CD14-positive monocyte (primary cell): ENCODE measurements at regions not wholly inside any gene's neighbourhood (a gene's known extent, or its start where the extent isn't known, plus 50 kb on each side); places are given as distances from the start of the nearest gene placed in this dataset.

Experiments
- DNase-seq, 3 donors: peaks; one replicate each; pipeline ENCODE4 v3.0.0-alpha.2; 2011 to 2022
- H2AFZ ChIP-seq: 2 replicates; pipeline ENCODE4 v1.6.0; 2012; ENCODE audit warnings: mild to moderate bottlenecking, low read depth, low read length, inconsistent platforms; ENCODE audit not compliant: insufficient read depth, poor library complexity, severe bottlenecking
- H3K27ac ChIP-seq, 2 donors: 1 replicate in 1 of 2; 2 replicates in 1 of 2; pipeline ENCODE4 v1.5.1; 2012 to 2013; ENCODE audit warnings: low read length in 2 of 2, control low read depth in 1 of 2, inconsistent platforms in 1 of 2, low read depth in 1 of 2, mild to moderate bottlenecking in 1 of 2
- H3K27me3 ChIP-seq, 2 donors: one replicate each; pipeline versions ENCODE4 v1.6.0 to v1.6.1; 2011 to 2013; ENCODE audit warnings: low read length in 2 of 2; ENCODE audit not compliant: control insufficient read depth in 2 of 2, insufficient read depth in 2 of 2
- H3K36me3 ChIP-seq, 2 donors: replicated peaks in 1 of 2; 1 replicate in 1 of 2; 2 replicates in 1 of 2; pipeline versions ENCODE4 v1.5.1 to v1.6.1; 2012 to 2013; ENCODE audit warnings: low read length in 2 of 2, control low read depth in 1 of 2, inconsistent platforms in 1 of 2, mild to moderate bottlenecking in 1 of 2; ENCODE audit not compliant: insufficient read depth in 2 of 2, control insufficient read depth in 1 of 2
- H3K4me1 ChIP-seq, 2 donors: 1 replicate in 1 of 2; 2 replicates in 1 of 2; pipeline versions ENCODE4 v1.5.1 to v1.6.1; 2012 to 2013; ENCODE audit warnings: low read length in 2 of 2, control low read depth in 1 of 2, inconsistent platforms in 1 of 2, mild to moderate bottlenecking in 1 of 2, moderate library complexity in 1 of 2; ENCODE audit not compliant: insufficient read depth in 2 of 2, control insufficient read depth in 1 of 2
- H3K4me2 ChIP-seq: replicated peaks from 2 replicates; pipeline ENCODE3; 2012; ENCODE audit warnings: low read length, moderate library complexity, mild to moderate bottlenecking; ENCODE audit not compliant: poor library complexity, severe bottlenecking; ENCODE audit errors: extremely low read depth
- H3K4me3 ChIP-seq, 3 experiments: fragments of 200-600 bp in 1 of 3; sonication (generic) in 1 of 3; replicated peaks in 1 of 3; 1 replicate in 2 of 3; 2 replicates in 1 of 3; pipeline ENCODE4 v1.5.1; 2011 to 2013; ENCODE audit warnings: low read length in 3 of 3, mild to moderate bottlenecking in 3 of 3, control low read depth in 2 of 3, low read depth in 2 of 3, inconsistent platforms in 1 of 3, moderate library complexity in 1 of 3
- H3K79me2 ChIP-seq: 2 replicates; pipeline ENCODE4 v1.6.0; 2012; ENCODE audit warnings: mild to moderate bottlenecking, control low read depth, inconsistent platforms, low read length, moderate library complexity; ENCODE audit not compliant: insufficient read depth
- H3K9ac ChIP-seq: 2 replicates; pipeline ENCODE4 v1.6.0; 2017; ENCODE audit warnings: low read length, mild to moderate bottlenecking; ENCODE audit not compliant: insufficient read depth, poor library complexity, severe bottlenecking
- H3K9me3 ChIP-seq, 2 donors: replicated peaks in 1 of 2; 1 replicate in 1 of 2; 2 replicates in 1 of 2; pipeline versions ENCODE4 v1.5.1 to v1.6.1; 2012 to 2013; ENCODE audit warnings: low read length in 2 of 2, control low read depth in 1 of 2; ENCODE audit not compliant: control insufficient read depth in 1 of 2, insufficient read depth in 1 of 2
- H4K20me1 ChIP-seq: 2 replicates; pipeline ENCODE4 v1.6.0; 2012; ENCODE audit warnings: mild to moderate bottlenecking, low read length, control low read depth, moderate library complexity; ENCODE audit not compliant: insufficient read depth
- H3K27ac Mint-ChIP-seq, 7 donors: one replicate each; pipeline ENCODE4 v1.8.0; 2020; ENCODE audit warnings: mild to moderate bottlenecking in 7 of 7, mixed read lengths in 7 of 7, moderate library complexity in 6 of 7, inconsistent platforms in 2 of 7
- H3K27me3 Mint-ChIP-seq, 3 donors: one replicate each; pipeline ENCODE4 v1.8.0; 2021 to 2022; ENCODE audit warnings: low read depth in 3 of 3, mild to moderate bottlenecking in 3 of 3, mixed read lengths in 3 of 3, moderate library complexity in 3 of 3, inconsistent platforms in 1 of 3
- H3K36me3 Mint-ChIP-seq, 2 donors: one replicate each; pipeline ENCODE4 v1.8.0; 2020; ENCODE audit warnings: mixed read lengths in 2 of 2, inconsistent platforms in 1 of 2, mild to moderate bottlenecking in 1 of 2
- H3K4me1 Mint-ChIP-seq: one replicate; pipeline ENCODE4 v1.8.0; 2020; ENCODE audit warnings: mild to moderate bottlenecking, mixed read lengths
- H3K4me3 Mint-ChIP-seq, 2 donors: one replicate each; pipeline ENCODE4 v1.8.0; 2020; ENCODE audit warnings: mild to moderate bottlenecking in 2 of 2, mixed read lengths in 2 of 2, moderate library complexity in 1 of 2
- H3K9me3 Mint-ChIP-seq, 7 donors: one replicate each; pipeline ENCODE4 v1.8.0; 2020 to 2022; ENCODE audit warnings: mixed read lengths in 7 of 7, mild to moderate bottlenecking in 6 of 7, moderate library complexity in 6 of 7, inconsistent platforms in 2 of 7
- WGBS: methylation state at CpG from one replicate; pipeline ENCODE4 v1.1.5; 2013; ENCODE audit warnings: missing lambda C conversion rate; ENCODE audit not compliant: insufficient coverage; 5-methylcytosine and 5-hydroxymethylcytosine counted together
- intact Hi-C, 2 donors: fragments of 100-400 bp; cut with micrococcal nuclease; formaldehyde crosslinking; loops; one replicate each; pipeline versions ENCODE4 v1.15.0 to v1.15.1; 2023
- TF ChIP-seq, protein P1 (sequence below): fragments of 200-600 bp; IDR thresholded peaks from one replicate; pipeline ENCODE4 v1.8.0; 2022; ENCODE audit warnings: antibody characterized with exemption, mild to moderate bottlenecking

DNA sequence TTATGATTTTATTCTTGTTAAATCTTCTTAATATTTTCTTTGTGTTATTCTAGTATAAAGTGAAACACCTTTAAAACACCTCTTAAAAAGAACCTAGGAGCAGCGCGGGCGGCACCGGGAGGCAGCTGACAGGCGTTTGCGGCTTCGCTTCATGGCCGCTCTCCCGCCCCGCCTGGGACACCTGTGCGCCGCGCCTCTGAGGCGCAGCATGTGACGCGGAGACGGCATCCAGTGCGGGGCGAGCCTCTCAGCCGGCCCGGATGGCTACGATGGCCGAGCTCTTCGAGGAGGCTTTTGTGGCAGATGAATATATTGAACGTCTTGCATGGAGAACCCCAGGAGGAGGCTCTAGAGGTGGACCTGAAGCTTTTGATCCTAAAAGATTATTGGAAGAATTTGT, 1592.7 kb downstream of the TECRL start:
- Mint-ChIP-seq H3K4me1 (no peaks in the 10 kb centered on the region), H3K27ac (no peak overlapping the region), H3K36me3 (no peaks in the 10 kb centered on the region), H3K4me3 (no peak overlapping the region), H3K27me3 (peaks cover 0 to 4% (median 2%) of the 10 kb centered on the region in 3 donors), H3K9me3 (peaks cover 0 to 7% (median 3%) of the 10 kb centered on the region in 7 donors)
- Histone ChIP-seq H3K27me3 (no peaks in the 10 kb centered on the region), H3K9me3 (no peaks in the 10 kb centered on the region), H4K20me1 (no peaks in the 10 kb centered on the region), H3K36me3 (no peaks in the 10 kb centered on the region), H3K4me1 (no peaks in the 10 kb centered on the region), H3K4me2 (no peak overlapping the region), H3K79me2 (no peaks in the 10 kb centered on the region), H2AFZ (no peak overlapping the region), H3K27ac (no peak overlapping the region), H3K4me3 (no peak overlapping the region), H3K9ac (no peak overlapping the region)
- intact Hi-C loops = no loop called here
- DNase-seq = no peak
- WGBS = 45% methylated on average over 25 of the region's 25 CpGs
- TF ChIP-seq, protein P1, sequence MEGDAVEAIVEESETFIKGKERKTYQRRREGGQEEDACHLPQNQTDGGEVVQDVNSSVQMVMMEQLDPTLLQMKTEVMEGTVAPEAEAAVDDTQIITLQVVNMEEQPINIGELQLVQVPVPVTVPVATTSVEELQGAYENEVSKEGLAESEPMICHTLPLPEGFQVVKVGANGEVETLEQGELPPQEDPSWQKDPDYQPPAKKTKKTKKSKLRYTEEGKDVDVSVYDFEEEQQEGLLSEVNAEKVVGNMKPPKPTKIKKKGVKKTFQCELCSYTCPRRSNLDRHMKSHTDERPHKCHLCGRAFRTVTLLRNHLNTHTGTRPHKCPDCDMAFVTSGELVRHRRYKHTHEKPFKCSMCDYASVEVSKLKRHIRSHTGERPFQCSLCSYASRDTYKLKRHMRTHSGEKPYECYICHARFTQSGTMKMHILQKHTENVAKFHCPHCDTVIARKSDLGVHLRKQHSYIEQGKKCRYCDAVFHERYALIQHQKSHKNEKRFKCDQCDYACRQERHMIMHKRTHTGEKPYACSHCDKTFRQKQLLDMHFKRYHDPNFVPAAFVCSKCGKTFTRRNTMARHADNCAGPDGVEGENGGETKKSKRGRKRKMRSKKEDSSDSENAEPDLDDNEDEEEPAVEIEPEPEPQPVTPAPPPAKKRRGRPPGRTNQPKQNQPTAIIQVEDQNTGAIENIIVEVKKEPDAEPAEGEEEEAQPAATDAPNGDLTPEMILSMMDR = no peak

DNA sequence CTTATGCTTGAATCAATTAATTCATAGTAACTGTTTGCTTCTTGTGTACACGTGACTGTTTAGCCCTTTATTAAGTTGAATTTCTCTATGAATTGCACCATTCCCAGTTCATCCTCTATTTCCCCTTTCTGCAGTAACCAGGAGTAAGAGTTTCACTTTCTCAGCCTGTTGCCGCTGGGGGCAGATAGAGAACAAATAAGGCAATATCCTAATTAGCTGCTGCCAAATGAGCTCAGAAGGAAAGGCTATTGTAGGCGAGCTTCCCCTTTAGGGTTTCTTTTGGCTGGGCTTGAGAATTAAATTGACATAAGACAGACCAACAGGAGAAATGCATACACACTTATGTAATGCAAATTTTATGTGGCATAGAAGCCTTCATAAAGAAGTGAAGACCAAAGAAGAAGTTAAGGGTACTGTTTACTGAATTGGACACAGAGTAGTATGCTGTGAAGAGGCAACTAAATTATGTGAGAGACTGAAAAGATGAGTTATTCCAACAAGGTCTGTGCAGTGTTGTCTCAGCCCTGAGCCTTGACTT, 1594.7 kb downstream of the TECRL start:
- no peak for DNase-seq
- no peaks in the 10 kb centered on the region for H4K20me1 ChIP-seq
- no peak overlapping the region for H3K4me3 Mint-ChIP-seq
- no CpG with 5 or more reads among the region's 3 CpGs for WGBS
- peaks cover 0 to 7% (median 3%) of the 10 kb centered on the region in 7 donors for H3K9me3 Mint-ChIP-seq
- no peaks in the 10 kb centered on the region for H3K36me3 Mint-ChIP-seq
- H3K4me3 ChIP-seq = no peak overlapping the region
- TF ChIP-seq, protein P1 = no peak
- no peak overlapping the region for H3K27ac ChIP-seq
- intact Hi-C loops = no loop called here
- no peaks in the 10 kb centered on the region for H3K4me1 ChIP-seq
- H3K9me3 ChIP-seq = no peaks in the 10 kb centered on the region
- H3K27me3 Mint-ChIP-seq = peaks cover 0 to 4% (median 3%) of the 10 kb centered on the region in 3 donors
- no peaks in the 10 kb centered on the region for H3K79me2 ChIP-seq
- H3K36me3 ChIP-seq = no peaks in the 10 kb centered on the region
- H3K27me3 ChIP-seq = no peaks in the 10 kb centered on the region
- H3K4me2 ChIP-seq = no peak overlapping the region
- no peak overlapping the region for H3K27ac Mint-ChIP-seq
- no peak overlapping the region for H2AFZ ChIP-seq
- no peak overlapping the region for H3K9ac ChIP-seq
- H3K4me1 Mint-ChIP-seq = no peaks in the 10 kb centered on the region
